ENCODE measurements at regions not wholly inside any gene's neighbourhood (a gene's known extent, or its start where the extent isn't known, plus 50 kb on each side); places are given as distances from the start of the nearest gene placed in this dataset.

GRCh38 chr4:32321421-32321820 lies 1601.3 kb downstream of the PCDH7 start:
- no peak for DNase-seq (ENCODE audit: low read depth)
- no peak for TF ChIP-seq CTCF (conservative IDR thresholded peaks at IDR 0.05; ENCODE audit: low read depth, low read length)
- no peak overlapping the region for H3K4me3 ChIP-seq (ENCODE audit: low read depth, low read length)

DNA sequence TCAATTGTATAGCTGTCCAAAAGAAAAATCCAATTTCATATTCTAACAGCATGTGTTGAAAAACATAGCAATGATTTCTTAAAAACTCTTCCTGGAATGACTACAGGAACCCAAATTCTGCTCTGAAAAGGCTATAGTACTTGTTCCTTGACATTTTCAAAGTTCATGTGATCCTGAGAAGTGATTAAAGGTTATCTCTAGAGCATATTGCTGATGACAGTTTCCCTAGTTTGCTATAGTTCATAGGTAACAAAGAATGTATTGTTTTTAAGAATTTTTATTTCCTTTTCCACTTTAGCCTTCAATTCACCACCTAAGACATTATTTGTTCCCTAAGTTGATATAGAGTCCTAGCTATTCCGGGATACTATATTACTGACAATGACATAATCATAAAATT lies 1614.6 kb downstream of the PCDH7 start:
- no peak for TF ChIP-seq CTCF (conservative IDR thresholded peaks at IDR 0.05; ENCODE audit: low read depth, low read length)
- DNase-seq (ENCODE audit: low read depth): no peak
- no peak overlapping the region for H3K4me3 ChIP-seq (ENCODE audit: low read depth, low read length)

GRCh38 chr4:32337403-32337802 lies 1617.2 kb downstream of the PCDH7 start:
- TF ChIP-seq CTCF (conservative IDR thresholded peaks at IDR 0.05; ENCODE audit: low read depth, low read length): no peak
- no peak overlapping the region for H3K4me3 ChIP-seq (ENCODE audit: low read depth, low read length)

GRCh38 chr4:32340591-32340990 lies 1620.4 kb downstream of the PCDH7 start:
- DNase-seq (ENCODE audit: low read depth): no peak
- no peak overlapping the region for H3K4me3 ChIP-seq (ENCODE audit: low read depth, low read length)
- TF ChIP-seq CTCF (conservative IDR thresholded peaks at IDR 0.05; ENCODE audit: low read depth, low read length): no peak

More at GRCh38 chr4:32337403-32337802, 1617.2 kb downstream of the PCDH7 start:
- no peak for DNase-seq (ENCODE audit: low read depth)

- no peak for DNase-seq (ENCODE audit: low read depth)
- no peak for TF ChIP-seq CTCF (conservative IDR thresholded peaks at IDR 0.05; ENCODE audit: low read depth, low read length)
- H3K4me3 ChIP-seq (ENCODE audit: low read depth, low read length): no peak overlapping the region
Measured at GRCh38 chr4:32341342-32341741, 1621.2 kb downstream of the PCDH7 start.

GRCh38 chr4:32342054-32342453 lies 1621.9 kb downstream of the PCDH7 start:
- no peak for DNase-seq (ENCODE audit: low read depth)
- no peak for TF ChIP-seq CTCF (conservative IDR thresholded peaks at IDR 0.05; ENCODE audit: low read depth, low read length)
- no peak overlapping the region for H3K4me3 ChIP-seq (ENCODE audit: low read depth, low read length)

- DNase-seq (ENCODE audit: low read depth): no peak
- no peak overlapping the region for H3K4me3 ChIP-seq (ENCODE audit: low read depth, low read length)
- TF ChIP-seq CTCF (conservative IDR thresholded peaks at IDR 0.05; ENCODE audit: low read depth, low read length): no peak
Measured at GRCh38 chr4:32349026-32349425, 1628.9 kb downstream of the PCDH7 start.
